ENCODE measurements at regions not wholly inside any gene's neighbourhood (a gene's known extent, or its start where the extent isn't known, plus 50 kb on each side); places are given as distances from the start of the nearest gene placed in this dataset.

DNA sequence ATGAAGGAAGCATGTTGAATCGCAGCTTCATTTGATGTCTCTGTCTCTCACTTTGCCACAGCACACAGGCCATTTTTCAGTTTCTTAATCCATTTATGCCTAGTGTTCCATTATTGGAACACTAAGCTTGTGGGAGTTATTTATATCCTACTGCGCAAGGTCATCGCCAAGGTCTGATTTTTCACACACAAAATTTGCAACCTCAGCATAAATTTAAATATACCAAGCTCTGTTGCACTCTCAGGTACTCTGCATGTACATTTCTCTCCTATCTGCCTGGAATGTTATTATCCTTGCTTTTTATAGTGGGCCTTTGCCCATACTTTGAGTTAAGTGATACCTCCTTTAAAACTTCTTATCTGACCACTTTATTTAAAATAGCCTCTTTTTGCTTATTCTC, 519.2 kb upstream of the TOM1L1 start:
- TF ChIP-seq CTCF (conservative IDR thresholded peaks at IDR 0.05; ENCODE audit: low read length): no peak
- no peak for TF ChIP-seq EZH2phosphoT487 (IDR thresholded peaks at IDR 0.05; ENCODE audit: borderline replicate concordance, low read depth, low read length)
